Suppressor macrophage (primary cell): ENCODE measurements at regions not wholly inside any gene's neighbourhood (a gene's known extent, or its start where the extent isn't known, plus 50 kb on each side); places are given as distances from the start of the nearest gene placed in this dataset.

ENCODE experiments used
- DNase-seq, 4 experiments: peaks; one replicate each; pipeline ENCODE4 v3.0.0-alpha.2; 2020 to 2022

DNA sequence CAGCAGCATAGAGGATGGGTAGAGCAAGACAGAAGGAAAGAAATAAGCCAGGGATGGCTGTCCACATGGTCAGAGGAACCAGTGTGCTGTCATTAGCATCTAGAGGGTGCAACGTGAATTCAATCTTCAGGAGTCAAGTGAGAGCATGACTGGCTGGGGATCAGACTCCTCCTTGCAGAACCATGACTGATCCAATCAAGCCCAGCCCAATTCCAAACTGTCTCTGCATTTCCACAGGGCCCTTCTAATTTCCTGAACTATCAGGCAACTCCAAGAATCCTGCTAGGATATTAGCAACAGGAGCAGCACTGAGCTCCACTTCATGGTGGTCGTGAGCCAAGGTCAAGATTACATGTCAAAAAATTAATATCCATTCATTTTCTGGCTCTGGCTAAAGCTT, 166.8 kb upstream of the CAMK1G start:
- DNase-seq = no peak

DNA sequence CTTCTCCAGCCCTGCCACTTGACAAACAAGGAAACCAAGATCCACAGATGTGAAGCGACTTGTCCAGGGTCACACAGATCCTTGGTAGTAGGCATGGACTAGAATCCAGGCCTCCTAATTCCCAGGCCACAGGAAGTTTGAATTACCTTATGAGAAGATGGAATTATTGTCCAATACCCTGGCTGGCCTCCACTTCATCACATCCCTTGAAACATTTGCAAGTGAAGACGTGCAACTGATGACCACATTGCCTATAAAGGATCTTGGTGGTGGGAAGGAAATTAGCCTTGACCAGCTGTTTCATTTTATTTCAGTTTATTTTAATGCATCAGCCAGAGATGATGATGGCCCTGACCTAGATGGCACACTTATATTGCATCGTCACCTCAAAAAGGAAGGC, 165.8 kb upstream of the CAMK1G start:
- DNase-seq = no peak

DNA sequence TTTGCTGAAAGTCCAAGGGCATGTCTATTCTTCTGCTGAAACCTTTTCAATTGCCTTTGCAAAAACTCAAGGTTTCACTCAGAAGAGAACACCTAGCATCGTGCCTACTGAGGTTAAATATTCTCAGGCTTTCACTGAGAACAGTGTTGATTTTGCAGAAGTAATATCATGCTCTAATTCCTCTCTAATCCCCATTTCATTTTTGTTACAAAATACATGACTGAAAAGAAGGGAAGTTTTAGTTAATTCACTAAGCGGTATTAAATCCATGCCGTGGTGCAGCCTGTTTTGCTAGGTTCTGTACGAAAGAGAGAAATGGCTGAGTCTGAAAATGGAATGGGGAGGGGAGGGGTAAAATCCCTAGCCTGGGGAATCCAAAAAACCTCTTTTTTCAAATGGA, 163.2 kb upstream of the CAMK1G start:
- peak in 2 of 4 experiments; percentile 28 to 52 for DNase-seq

DNA sequence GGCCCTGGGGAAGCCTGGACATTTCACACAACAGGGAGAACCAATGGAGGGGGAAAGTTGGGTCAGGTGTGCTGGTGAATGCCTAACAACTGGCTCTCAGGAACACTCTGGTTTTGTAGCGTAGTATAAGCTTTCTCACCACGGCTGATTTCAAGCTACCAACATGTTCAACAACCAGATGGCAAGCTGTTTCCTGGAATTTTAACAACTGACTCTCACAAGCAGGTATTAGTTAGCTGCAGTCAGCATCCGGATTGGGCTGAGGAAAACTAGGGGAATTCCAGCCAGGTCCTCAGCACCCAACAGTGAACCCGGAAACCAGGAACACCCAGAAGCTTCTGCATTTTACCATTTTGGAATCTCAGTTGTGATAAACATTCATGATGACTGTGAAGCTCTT, 162.3 kb upstream of the CAMK1G start:
- DNase-seq = no peak

DNA sequence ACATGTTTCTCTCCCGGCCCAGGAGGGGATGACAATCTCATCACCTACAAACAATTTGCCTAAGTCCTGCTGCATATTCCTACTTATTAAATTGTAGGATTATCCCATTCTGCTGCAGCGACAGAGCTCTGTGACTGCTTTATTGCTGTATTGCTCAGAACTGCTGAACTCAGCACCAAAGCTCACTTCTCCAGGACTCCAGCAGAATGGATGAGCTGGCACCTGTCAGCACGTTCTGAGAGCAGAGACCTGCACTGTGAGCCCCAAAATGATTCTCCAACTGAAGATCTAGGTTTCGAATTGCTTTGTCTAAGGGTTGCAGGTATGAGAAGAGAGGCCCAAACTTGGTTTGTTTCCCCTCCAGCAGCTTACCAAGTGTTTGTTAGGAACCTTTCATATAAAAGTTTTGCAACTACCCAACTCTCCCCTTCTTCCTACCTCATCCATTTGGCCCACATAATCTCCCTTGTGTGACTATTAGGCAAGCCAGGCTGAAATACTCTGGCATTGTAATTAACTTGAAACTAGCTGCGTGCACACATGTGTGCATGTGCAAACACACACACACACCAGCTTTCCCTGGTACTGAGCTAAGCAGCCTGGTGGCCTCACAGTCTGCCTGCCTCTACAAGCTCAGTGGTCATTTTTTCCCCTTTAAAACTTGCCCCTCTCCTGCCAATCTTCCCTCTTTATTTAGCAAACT, 161.4 kb upstream of the CAMK1G start:
- DNase-seq = no peak

DNA sequence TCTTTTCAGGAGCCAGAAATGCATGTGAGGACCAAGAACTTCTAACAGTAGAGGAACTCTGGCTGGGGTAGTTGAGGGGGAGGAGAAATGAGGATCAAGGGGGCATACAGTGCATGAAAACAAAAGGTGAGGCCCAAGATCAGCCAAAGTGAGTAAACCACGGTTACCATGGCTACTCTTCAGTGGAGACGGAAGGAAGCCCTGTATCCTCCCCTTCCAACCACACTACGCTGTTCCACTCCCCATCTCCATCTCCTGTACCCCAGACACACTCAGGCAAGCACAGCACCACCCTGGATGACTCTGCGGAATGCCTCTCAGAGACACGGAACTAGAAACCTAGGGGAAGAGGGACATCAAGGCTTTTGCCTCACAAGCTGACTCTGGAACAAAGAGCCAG, 157.6 kb upstream of the CAMK1G start:
- no peak for DNase-seq

DNA sequence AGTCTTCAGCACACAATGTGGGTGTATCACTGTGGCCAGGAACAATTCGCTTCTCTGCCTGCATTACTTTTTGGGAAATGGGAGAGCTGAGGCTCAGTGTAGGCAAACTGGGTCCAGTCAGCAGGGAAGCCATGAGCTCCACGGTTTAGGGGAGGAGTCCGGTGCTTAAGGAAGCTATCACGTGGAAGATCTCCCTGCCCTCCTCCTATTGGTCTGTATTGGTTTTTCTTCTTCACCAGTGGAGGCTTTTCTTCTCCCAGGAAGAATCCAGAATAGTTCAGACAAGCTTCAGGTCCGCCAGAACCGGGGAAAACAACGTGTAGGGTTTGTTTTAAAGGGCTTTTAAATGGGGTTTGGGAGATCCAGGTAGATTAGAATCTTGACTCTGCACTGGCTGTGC, 156.2 kb upstream of the CAMK1G start:
- no peak for DNase-seq

DNA sequence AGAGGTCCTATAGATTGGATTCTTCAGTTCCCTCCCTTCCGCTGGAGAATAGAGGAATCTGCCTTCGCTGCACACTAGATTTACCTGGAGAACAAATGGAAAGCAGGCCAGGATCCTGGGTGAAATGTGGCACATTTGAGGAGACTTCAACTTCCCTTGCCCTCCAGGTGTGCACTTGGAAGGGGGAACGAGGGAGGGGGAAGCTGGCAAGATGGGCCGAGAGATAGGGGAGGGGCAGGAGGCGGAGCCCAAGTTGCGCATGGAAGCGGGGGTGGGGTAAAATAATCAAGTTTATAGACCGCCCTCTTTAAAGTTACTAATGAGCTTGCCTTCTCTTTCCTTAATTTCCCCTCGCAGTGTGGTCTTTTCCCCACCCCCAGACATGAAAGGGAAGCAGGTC, 155.7 kb upstream of the CAMK1G start:
- no peak for DNase-seq

DNA sequence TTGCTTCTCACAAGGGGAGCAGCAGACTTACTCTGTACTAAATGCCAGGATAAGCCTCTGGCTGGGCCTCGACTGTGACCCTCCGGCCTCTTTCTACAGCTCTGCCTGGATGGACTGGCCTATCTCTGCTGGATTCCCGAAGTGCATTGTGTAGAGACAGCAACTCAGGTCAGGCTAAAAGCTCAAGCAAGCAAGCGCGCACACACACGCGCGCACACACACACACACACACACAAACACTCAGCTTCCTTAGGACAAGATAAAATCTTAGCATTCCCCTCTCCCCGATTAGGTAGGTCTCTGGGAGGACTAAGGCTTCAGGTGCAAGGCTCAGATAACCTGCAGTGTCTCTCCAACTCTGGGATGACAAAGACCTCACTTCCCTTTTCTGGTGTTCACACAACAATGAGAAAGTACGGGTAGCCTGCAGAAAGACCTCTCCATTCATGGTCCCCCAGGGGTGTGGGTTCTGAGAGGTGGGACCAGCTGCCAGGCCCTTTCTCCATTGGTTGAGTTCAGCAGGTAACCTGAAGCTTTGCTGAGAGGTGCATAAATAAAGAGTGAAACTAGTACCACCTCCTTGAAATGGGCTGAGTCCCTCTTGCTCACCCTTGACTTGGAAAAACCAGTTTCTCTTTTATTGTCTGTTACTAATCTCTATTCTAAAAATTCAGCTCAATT, 155.1 kb upstream of the CAMK1G start:
- no peak for DNase-seq

DNA sequence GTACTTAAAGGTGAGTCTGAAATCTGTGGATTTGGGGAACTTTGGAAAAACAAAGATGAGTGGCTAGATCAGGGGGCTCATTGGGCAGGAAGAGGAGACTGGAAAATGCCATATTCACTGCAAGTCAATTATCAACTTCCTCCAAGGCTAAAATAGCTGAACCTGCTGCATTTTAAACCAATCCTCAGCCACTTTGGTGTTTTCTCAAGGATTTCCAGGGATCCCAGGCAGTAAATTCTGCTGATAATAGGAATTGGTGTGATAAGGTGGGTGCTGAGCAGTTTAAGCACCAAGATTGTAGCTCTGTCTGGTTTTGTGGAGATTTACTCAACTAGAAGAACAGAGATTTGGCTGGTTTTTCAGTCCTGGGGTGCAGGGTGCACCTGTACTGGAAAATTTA, 153.9 kb upstream of the CAMK1G start:
- DNase-seq = no peak

DNA sequence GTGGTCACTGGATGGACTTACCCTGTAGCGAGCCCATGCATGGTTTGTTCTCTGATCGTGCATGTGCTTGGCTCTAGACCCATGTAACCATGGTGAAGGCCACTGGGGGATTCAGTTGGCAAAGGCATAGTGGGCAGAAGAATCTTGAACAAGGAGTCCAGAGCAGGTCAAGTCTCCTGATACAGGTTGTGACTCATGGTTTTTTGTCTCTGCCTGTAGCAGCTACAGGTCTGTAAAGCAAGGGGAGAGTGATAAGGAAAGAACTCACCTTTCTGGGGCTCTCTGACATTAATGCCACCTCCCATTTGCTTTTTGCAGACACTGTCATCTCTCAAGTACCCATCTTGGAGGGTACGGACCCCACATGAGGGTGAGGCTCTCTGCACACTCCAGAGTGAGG, 153.4 kb upstream of the CAMK1G start:
- DNase-seq = no peak

DNA sequence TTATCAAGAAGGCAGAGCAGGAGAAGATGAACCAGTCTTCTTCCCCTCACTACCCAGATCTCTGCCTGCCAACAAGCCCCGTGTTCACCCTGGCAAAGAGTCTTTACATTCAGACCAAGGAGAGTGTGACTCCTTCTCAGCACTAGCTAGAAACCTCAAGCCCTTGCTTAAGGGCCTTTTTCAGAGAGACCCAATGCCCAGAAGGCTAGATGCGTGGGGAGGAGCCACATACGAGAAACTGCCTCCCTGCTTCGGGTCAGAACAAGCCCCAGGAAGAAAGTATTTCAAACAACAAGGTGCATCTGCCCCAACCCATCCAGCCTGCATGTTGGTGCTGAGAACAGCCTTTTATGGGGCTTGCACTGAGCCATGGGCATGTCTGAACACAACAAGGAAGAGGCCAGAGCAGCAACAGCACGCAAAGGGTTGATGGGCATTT, 152.7 kb upstream of the CAMK1G start:
- DNase-seq = no peak

DNA sequence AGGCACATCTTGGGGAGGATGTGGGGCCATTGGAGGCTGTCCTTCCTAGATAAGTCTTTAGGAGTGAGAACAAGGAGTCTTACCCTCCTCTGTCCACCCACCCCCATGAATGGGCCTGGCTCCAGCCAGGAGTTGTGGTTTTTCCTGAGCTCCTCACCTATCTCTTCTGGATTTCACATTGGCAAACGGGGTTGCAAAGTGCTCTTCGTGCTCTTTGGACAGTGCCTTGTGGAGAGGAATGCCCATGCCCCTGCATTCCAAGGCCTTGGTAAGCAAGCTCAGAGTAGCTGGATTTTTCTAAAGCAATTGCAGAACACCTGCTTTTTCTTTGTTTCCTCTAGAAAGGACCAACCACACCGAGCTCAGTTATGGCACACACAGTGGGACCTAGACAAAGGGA, 152.1 kb upstream of the CAMK1G start:
- DNase-seq = no peak

DNA sequence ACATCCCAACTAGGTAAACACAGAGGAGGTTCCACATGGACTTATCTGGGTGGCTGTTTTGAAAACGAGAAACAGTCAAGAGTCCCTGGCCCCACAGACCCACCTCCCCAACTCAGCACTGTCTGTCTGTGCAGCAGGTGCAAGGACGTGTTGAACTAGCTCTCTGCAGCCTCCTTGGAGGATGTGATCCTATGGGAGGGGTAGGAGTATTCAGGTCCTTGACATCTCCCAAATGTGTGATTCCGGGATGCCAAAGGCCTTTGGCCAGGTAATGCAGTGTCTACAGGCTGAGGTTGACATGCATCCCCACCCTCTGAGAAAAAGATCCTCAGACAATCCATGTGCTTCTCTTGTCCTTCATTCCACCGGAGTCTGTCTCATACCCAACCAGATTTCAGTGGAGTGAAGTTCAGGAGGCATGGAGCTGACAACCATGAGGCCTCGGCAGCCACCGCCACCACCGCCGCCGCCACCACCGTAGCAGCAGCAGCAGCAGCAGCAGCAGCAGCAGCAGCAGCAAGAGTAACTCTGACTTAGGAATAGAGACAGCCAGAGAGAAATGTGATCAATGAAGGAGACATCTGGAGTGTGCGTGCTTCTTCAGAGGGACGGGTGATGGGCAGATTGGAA, 151.6 kb upstream of the CAMK1G start:
- no peak for DNase-seq

DNA sequence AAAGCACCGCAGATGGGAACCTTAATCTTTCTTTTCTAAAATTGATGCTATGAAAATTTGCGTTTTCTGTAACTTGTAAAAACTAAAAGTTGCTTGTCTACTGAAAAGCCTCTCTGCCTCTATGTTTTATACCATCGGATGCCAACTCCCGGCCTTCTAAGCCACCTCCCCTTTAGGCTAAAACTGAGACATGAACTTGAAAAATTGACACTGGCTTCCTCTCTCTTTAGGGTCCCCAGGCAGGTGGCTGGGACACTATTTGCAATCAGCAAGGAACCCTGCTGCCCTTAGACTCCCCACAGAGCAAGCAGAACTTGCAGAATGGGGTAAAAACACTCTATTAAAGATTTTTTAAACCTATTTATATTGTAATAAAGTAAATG, 151.1 kb upstream of the CAMK1G start:
- DNase-seq = no peak

DNA sequence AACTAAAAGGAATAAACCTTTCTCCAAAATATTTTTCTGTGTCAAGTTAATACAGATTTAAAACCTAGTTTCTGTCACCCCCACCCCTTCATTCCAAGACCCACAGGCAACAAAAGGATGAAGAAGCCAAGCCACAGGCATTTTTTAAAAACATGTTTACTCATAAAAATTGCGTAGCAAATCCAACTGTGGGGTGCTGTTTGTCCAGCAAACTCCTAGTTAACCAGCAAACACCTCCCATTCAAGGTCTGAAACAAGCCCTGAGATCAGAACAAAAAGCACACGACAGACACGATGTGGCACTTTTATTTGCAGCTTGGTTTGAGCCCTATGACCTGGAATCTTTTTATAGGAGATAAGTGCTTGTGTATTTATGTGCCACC, 149.9 kb upstream of the CAMK1G start:
- no peak for DNase-seq

DNA sequence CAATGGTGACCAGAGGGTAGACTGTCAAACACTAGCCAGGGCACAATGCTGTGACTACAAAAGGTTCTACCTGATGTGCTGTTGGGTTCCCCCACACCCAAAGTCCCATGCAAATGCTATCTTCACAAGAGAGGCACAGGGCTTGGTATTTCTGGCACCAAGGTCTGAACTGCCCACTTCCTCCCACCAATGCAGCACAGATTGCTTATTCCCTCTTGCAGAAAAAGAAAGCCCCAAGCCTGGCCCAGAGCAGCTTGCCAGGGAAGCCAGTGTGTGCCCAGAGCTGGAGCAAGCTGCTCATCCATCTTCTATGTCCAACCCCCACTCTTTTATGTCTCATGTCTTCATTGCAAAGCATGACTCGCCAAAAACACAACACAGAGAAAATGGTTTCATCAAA, 149.4 kb upstream of the CAMK1G start:
- DNase-seq = peak in 3 of 4 experiments; percentile 19 to 37 (median 34)

DNA sequence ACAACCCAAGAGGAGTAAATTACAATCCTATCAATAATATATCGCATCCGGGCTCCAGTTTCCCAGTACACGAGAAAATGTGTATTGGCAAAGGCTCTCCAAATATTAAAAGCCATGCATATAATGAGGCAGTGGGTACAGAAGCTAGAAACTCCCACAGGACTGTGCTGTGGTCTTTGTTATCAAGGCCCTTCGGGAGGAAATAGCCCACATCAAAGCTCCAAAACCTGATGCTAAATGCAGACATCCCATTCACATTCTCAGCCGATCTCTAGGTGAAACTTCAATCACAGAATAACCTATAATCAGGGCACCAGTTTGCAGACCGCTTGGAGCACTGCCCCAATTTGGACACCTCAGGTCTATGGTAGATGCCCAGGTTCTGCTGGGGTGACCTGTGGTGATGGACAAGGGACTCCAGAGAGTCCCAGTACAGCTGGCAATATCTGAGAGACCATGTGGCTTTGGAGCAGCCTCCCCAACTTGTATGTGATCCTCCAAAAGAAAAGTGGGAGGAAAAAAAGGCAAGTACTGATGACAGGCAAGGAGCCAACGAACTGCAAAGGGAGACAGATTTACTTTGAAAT, 148.8 kb upstream of the CAMK1G start:
- DNase-seq = no peak

DNA sequence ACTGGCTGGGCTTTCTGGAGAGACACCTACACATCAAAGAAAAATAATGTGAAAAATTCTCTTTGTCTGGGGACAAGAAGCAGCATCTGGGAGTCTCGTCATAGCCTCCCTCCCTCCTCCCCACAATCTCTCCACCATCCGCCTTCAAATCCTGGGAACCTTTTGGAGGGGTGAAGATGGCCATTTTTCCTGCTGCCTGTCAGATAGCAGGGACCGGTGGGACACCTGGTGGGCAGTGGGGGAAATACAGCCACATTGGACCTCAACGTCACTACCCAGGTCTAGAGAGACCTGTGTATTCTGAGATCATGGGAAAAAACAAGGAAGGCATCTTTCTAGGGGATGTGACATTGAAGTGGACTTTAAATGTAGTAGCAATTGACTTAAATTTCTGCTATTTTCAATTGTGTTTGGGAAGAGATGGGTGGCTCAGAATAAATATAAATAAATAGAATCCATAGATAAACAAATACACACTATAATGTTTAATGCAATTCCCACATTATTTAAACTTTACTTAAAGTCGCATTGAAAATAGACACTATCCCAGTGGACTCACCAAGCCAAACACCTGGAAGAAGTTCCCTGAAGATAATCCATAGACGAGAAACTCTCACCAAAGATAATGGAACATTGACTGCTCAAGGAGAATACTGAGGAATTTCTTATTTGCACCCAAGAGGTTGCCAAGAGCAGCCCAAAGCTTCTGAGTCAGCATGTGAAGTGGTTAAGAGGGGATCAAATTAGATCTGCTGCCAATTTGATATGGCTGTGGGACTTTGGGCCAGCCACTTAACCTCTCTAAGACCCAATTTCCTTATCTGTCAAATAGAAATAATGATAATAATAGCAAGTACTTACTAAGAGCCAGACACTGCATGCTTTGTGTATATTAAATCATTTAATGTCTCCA, 147.6 kb upstream of the CAMK1G start:
- peak; percentile 70 to 87 (median 79) for DNase-seq

DNA sequence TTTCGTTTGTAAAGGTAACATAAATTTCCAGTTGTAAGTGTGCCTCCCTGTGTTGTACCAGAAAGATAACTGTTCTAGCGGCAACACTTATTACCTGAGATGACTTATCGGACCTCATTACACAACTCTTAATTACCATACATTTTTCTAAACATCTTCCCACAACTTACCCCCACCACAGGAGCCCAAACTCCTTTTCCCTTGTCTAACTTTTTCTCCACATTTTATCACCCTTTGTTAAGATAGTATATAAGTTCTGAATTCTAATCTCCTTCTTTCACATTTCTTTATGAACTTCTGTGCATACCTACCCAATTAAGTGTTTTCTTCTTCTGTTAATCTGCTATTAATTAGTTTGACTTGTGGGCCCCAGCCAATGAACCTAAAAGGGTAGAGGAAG, 143.7 kb upstream of the CAMK1G start:
- DNase-seq = no peak

DNA sequence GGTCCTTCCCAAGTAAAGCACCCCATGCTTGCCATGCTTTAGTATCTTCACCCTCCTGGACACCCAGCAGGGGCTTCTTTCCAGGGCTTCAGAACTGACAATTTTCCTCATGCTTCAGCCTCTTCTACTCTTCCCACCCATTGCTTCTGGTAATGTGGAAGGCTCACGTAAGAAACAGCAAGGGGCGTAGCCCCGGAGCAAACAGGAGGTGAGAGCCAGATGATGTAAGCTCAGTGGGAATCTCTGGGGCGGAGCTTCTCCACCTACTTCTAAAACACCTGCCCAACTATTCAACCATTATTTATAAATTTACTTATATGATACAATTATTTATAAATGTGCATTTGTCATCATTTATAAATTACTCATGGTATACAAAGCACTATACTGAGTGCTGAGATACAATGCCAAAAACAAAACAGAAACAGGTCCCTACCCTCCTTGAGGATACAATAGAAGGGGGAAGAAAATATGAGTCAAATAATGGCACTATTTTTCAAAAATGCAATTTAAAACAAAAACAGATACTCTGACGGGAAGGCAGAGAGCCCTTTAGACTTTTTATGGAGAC, 140.1 kb upstream of the CAMK1G start:
- DNase-seq = no peak

DNA sequence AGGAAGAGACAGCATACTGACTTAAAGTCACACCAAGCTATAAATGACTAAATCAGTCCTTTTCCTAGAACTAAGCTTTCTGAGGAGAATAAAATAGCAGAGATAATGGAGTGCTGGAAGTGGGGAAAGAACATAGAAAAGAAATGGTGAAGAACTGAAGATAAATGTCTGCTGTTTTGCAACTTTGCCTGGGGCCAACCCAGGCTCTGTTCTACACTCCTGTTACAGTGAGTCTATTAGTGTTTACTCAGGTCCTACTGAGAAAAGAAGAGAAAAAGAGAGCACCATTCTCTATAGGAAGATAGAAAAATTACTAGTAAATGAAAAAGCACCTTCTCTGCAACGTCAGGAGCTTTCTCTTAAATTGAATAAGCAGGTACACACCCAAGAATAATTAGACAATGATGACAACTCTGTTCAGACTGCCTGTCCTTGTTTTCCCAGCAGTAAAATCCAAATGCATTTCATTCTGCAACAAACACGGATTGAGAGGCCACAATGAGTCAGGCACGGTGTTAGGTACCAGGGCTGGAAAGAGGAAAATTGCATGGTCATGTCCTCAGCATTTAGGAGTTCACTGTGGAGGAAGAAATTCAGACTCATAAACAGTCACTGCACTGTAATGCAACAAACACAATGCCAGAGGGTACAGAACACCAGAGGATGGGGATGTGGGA, 139.4 kb upstream of the CAMK1G start:
- DNase-seq = no peak
